AG04449 (cell line): ENCODE measurements at regions not wholly inside any gene's neighbourhood (a gene's known extent, or its start where the extent isn't known, plus 50 kb on each side); places are given as distances from the start of the nearest gene placed in this dataset.

Experiments used
- CTCF ChIA-PET: fragments of 350-600 bp; formaldehyde crosslinking; extraction: SDS; loops from one replicate; lab custom pipeline; 2021; ENCODE audit warnings: antibody characterized with exemption; lab: Yijun Ruan, JAX
- POLR2A ChIA-PET: fragments of 400-600, 350-600 bp; formaldehyde crosslinking; extraction: SDS; loops from one replicate; lab custom pipeline; 2020; ENCODE audit warnings: antibody characterized with exemption, inconsistent platforms; lab: Yijun Ruan, JAX
- DNase-seq: peaks from one replicate; pipeline ENCODE4 v3.0.0-alpha.2; 2010; ENCODE audit warnings: low read depth, low spot score
- H3K4me3 ChIP-seq: 2 replicates; pipeline ENCODE4 v1.5.1; 2011; ENCODE audit warnings: low read depth, mild to moderate bottlenecking, control low read depth, low read length
- TF ChIP-seq, protein P1 (sequence below): IDR thresholded peaks from one replicate; pipeline ENCODE4 v1.5.1; 2011; ENCODE audit warnings: mild to moderate bottlenecking, moderate library complexity, low read length, control low read depth, inconsistent platforms; ENCODE audit not compliant: insufficient read depth; ENCODE audit errors: missing control alignments

- H3K4me3 ChIP-seq: no peak overlapping the region
- ChIA-PET CTCF (no interaction called here), POLR2A (no interaction called here)
- TF ChIP-seq, protein P1, sequence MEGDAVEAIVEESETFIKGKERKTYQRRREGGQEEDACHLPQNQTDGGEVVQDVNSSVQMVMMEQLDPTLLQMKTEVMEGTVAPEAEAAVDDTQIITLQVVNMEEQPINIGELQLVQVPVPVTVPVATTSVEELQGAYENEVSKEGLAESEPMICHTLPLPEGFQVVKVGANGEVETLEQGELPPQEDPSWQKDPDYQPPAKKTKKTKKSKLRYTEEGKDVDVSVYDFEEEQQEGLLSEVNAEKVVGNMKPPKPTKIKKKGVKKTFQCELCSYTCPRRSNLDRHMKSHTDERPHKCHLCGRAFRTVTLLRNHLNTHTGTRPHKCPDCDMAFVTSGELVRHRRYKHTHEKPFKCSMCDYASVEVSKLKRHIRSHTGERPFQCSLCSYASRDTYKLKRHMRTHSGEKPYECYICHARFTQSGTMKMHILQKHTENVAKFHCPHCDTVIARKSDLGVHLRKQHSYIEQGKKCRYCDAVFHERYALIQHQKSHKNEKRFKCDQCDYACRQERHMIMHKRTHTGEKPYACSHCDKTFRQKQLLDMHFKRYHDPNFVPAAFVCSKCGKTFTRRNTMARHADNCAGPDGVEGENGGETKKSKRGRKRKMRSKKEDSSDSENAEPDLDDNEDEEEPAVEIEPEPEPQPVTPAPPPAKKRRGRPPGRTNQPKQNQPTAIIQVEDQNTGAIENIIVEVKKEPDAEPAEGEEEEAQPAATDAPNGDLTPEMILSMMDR: no peak
- no peak for DNase-seq
These were observed 101.1 kb downstream of the RHOU start for GRCh38 chr1:228836427-228836826.

DNA sequence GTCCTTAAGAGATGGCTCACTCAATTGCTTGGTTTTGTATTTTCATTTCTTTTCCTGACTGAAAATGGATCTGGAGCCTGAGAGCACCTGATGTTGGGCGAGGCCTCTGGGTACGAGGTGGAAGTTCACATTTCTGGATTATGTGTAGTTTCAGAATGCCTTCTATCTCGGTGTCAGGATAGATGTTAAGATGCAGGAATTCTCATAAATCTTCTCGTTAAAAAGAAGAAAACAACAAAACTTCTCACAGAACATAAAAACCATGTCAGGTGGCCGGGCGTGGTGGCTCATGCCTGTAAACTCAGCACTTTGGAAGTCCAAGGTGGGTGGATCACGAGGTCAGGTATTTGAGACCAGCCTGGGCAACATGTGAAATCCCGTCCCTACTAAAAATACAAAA, 101.8 kb downstream of the RHOU start:
- ChIA-PET CTCF (no interaction called here), POLR2A (no interaction called here)
- no peak overlapping the region for H3K4me3 ChIP-seq
- DNase-seq: no peak
- TF ChIP-seq, protein P1: no peak

DNA sequence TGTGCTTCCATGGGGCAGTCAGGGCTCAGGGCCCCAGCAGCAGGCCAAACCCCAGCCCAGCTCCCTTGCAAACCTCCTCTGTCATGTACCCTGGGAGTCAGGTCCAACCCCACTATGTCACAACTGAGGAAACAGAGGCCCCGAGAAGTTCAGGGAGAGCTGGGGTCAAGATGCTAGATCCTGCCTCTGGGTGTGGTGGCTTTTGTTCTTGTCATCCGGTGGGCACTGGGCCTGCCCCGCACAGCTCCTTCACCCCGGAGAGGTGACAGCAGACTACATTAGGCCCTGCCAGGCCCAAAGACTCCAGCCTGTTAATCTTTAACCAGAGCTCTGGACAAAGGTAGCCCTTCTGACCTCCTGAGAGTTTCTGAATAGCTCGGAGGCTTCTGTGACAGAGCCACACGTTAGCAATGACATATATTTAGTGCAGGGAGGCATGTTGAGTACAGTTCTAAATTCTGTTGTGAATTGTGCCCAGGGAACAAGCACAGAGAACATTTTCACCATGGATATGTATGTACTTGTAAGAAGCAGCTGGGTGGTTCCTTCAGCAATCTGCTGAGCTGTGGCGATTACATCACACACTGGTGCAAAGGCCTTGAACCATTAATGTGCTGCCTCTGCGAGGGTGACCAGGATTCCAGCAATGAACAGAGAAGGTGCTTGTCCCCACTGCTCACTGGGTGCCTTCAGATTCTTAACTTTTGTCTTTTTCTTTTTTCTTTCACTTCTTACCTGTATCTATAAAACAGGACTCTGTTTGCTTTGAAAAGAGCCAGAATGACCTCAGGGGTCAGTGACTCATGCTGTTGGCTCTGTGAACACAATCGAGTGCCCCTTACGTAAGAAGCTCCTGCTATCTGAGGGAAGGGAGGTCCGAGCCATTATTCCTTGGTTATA, 102.8 kb downstream of the RHOU start:
- ChIA-PET CTCF (interaction anchor here (0.9 to 1.3 kb wide), 3 partner anchors 10 to 103 kb away, joined by 3 to 4 read pairs (median 3); no protein-coding TSS in a partner anchor), POLR2A (interaction anchor here (1.2 kb wide), 1 partner anchor 65 kb away, joined by 3 read pairs; no protein-coding TSS in a partner anchor)
- DNase-seq: no peak
- TF ChIP-seq, protein P1: no peak
- no peak overlapping the region for H3K4me3 ChIP-seq

GRCh38 chr1:228838717-228839500, 103.6 kb downstream of the RHOU start:
- H3K4me3 ChIP-seq: no peak overlapping the region
- ChIA-PET POLR2A (interaction anchor here (1.2 kb wide), 1 partner anchor 64 kb away, joined by 3 read pairs; no protein-coding TSS in a partner anchor), CTCF (interaction anchor here (1.0 to 1.3 kb wide), 2 partner anchors 9 to 104 kb away, joined by 3 to 4 read pairs; no protein-coding TSS in a partner anchor)
- TF ChIP-seq, protein P1: no peak
- DNase-seq: no peak

GRCh38 chr1:228839656-228840055, 104.4 kb downstream of the RHOU start:
- TF ChIP-seq, protein P1: no peak
- DNase-seq: no peak
- H3K4me3 ChIP-seq: no peak overlapping the region
- ChIA-PET POLR2A (no interaction called here), CTCF (no interaction called here)
